ENCODE measurements at regions not wholly inside any gene's neighbourhood (a gene's known extent, or its start where the extent isn't known, plus 50 kb on each side); places are given as distances from the start of the nearest gene placed in this dataset.
"Not testable (repeated sequence)": the region's sequence is repeated elsewhere in the genome, so short reads cannot be mapped to it uniquely, and the experiment has no call there.

GRCh38 chr13:39918620-39919236 is 263.3 kb downstream of the COG6 start:
- Mint-ChIP-seq H3K4me3 (no peak overlapping the region), H3K27ac (no peak overlapping the region)
- intact Hi-C loops (cut with micrococcal nuclease) = no loop called here

GRCh38 chr13:39920613-39921012 is 265.2 kb downstream of the COG6 start:
- DNase-seq = no peak
- intact Hi-C loops (cut with micrococcal nuclease) = no loop called here
- H3K4me1 Mint-ChIP-seq = no peaks in the 10 kb centered on the region
- H3K4me3 Mint-ChIP-seq = no peak overlapping the region
- H3K9me3 Mint-ChIP-seq = peaks cover 21% of the 10 kb centered on the region
- H3K27me3 Mint-ChIP-seq = no peaks in the 10 kb centered on the region
- H3K36me3 Mint-ChIP-seq (ENCODE audit: low read depth) = peaks cover 4% of the 10 kb centered on the region
- H3K27ac Mint-ChIP-seq = no peak overlapping the region

More at GRCh38 chr13:39918620-39919236, 263.3 kb downstream of the COG6 start:
- H3K4me1 Mint-ChIP-seq = no peaks in the 10 kb centered on the region
- peaks cover 3% of the 10 kb centered on the region for H3K27me3 Mint-ChIP-seq
- H3K36me3 Mint-ChIP-seq (ENCODE audit: low read depth) = no peaks in the 10 kb centered on the region
- DNase-seq = no peak
- peaks cover 20% of the 10 kb centered on the region for H3K9me3 Mint-ChIP-seq

- no peak overlapping the region for H3K27ac Mint-ChIP-seq
- no peaks in the 10 kb centered on the region for H3K27me3 Mint-ChIP-seq
- peaks cover 18% of the 10 kb centered on the region for H3K9me3 Mint-ChIP-seq
- H3K36me3 Mint-ChIP-seq (ENCODE audit: low read depth) = peaks cover 6% of the 10 kb centered on the region
- intact Hi-C loops (cut with micrococcal nuclease) = no loop called here
- no peak overlapping the region for H3K4me3 Mint-ChIP-seq
- H3K4me1 Mint-ChIP-seq = peaks cover 14% of the 10 kb centered on the region
- no peak for DNase-seq
Measured at GRCh38 chr13:39926345-39926744, 270.9 kb downstream of the COG6 start.

- Mint-ChIP-seq H3K27me3 (no peaks in the 10 kb centered on the region), H3K36me3 (ENCODE audit: low read depth) (peaks cover 6% of the 10 kb centered on the region), H3K9me3 (peaks cover 13% of the 10 kb centered on the region), H3K4me3 (no peak overlapping the region), H3K4me1 (peaks cover 14% of the 10 kb centered on the region), H3K27ac (no peak overlapping the region)
- DNase-seq = no peak
- intact Hi-C loops (cut with micrococcal nuclease) = no loop called here
Measured at GRCh38 chr13:39928261-39928660, 272.8 kb downstream of the COG6 start.

DNA sequence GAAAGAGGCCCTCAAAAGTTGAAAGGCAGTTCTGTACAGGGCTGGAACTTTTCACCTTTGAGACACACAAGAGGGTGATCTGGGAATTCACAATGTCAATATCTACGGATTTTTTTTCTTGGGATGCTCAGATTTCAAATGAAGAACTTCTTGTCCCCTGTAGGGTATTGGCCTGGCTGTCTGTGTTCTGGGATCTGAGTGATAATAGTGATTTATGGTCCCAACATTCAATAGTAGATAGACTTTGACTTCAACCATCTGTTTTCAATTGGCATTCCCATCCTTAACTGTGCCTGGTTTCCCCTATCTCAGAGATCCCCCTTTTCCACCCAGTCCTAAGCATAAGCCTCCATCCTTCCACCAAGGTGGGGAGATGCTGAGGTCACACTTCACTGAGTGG is 274.1 kb downstream of the COG6 start:
- no peak for DNase-seq
- Mint-ChIP-seq H3K36me3 (ENCODE audit: low read depth) (peaks cover 6% of the 10 kb centered on the region), H3K4me1 (peaks cover 14% of the 10 kb centered on the region), H3K27me3 (no peaks in the 10 kb centered on the region), H3K27ac (no peak overlapping the region), H3K9me3 (peaks cover 13% of the 10 kb centered on the region), H3K4me3 (no peak overlapping the region)
- intact Hi-C loops (cut with micrococcal nuclease) = no loop called here

DNA sequence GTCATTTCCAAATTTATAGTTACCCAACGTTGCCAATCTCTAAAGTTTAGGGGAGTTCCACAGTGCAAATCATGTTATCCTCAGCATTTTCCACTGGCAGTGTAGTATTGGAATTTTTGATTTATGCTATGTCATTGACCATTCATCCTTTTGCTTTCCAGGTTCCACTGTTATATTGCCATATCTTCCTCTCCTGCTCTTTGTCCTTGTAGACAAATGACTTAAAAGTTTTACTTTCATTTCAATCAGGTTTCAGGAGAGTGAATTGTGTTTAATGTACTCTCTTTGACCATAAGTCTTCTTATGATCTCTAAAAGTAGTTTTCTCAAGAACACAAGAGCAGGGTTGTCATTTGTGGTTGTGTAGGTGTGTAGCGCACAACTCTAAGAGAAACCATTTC is 274.6 kb downstream of the COG6 start:
- Mint-ChIP-seq H3K9me3 (peaks cover 13% of the 10 kb centered on the region), H3K4me1 (peaks cover 15% of the 10 kb centered on the region), H3K36me3 (ENCODE audit: low read depth) (peaks cover 6% of the 10 kb centered on the region), H3K27ac (peak overlapping the region; percentile 35), H3K27me3 (no peaks in the 10 kb centered on the region), H3K4me3 (peak overlapping the region; percentile 21)
- DNase-seq = no peak
- intact Hi-C loops (cut with micrococcal nuclease) = no loop called here

DNA sequence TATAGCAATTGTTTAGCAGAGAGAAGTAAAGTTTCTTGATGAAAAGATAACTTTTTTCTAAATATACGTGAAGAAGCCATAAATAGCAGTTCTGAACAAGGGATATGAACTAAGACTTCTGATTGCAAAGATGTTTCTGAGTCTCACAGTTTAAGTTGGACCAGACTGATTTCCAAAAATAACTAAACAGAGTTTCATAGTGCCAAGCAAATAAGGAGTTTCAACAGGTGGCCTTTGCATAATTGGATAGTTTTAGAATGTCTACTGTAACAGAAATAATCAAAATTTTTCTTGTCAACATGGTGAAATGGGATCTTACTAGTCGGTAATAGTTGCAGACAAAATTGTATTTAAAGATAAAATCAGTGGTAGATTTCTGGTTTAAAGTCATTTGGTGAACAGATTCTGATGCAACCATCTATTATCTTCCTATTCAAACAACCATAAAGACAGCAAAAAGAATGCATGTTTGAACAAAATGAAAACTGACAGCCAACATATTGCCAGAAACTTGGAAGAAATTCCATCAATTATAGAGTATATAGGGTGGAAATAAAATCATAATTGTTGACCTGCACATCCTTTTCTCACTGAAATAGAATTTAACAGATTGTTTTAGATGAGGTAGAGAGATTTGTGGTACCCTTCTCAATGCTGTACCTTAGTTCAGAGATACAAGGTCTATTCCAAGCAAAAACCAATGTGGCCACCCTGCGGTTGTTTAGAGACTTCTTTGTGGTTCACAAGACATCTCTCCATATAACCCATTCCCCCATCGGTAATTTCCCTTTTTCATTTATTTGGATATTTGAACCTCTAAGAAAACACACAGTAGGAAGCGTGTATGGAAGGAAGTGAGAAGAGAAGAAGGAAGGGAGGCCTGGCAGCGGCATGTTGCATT is 275.3 kb downstream of the COG6 start:
- H3K27ac Mint-ChIP-seq = peak overlapping the region; percentile 35
- no peak overlapping the region for H3K4me3 Mint-ChIP-seq
- intact Hi-C loops (cut with micrococcal nuclease) = no loop called here
- peaks cover under 1% of the 10 kb centered on the region for H3K36me3 Mint-ChIP-seq (ENCODE audit: low read depth)
- peaks cover 8% of the 10 kb centered on the region for H3K9me3 Mint-ChIP-seq
- H3K4me1 Mint-ChIP-seq = peaks cover 18% of the 10 kb centered on the region
- DNase-seq = no peak
- no peaks in the 10 kb centered on the region for H3K27me3 Mint-ChIP-seq

GRCh38 chr13:39931505-39931904 is 276.0 kb downstream of the COG6 start:
- no peaks in the 10 kb centered on the region for H3K36me3 Mint-ChIP-seq (ENCODE audit: low read depth)
- H3K27ac Mint-ChIP-seq = no peak overlapping the region
- no peaks in the 10 kb centered on the region for H3K27me3 Mint-ChIP-seq
- intact Hi-C loops (cut with micrococcal nuclease) = no loop called here
- H3K4me1 Mint-ChIP-seq = peaks cover 18% of the 10 kb centered on the region
- H3K4me3 Mint-ChIP-seq = no peak overlapping the region
- H3K9me3 Mint-ChIP-seq = peaks cover 4% of the 10 kb centered on the region
- no peak for DNase-seq

GRCh38 chr13:39932514-39932913 is 277.1 kb downstream of the COG6 start:
- DNase-seq; H3K4me3 Mint-ChIP-seq; H3K27ac Mint-ChIP-seq; H3K9me3 Mint-ChIP-seq; intact Hi-C loops (cut with micrococcal nuclease); H3K36me3 Mint-ChIP-seq (ENCODE audit: low read depth); H3K27me3 Mint-ChIP-seq: not testable (repeated sequence)
- peaks cover 24% of the 10 kb centered on the region for H3K4me1 Mint-ChIP-seq

DNA sequence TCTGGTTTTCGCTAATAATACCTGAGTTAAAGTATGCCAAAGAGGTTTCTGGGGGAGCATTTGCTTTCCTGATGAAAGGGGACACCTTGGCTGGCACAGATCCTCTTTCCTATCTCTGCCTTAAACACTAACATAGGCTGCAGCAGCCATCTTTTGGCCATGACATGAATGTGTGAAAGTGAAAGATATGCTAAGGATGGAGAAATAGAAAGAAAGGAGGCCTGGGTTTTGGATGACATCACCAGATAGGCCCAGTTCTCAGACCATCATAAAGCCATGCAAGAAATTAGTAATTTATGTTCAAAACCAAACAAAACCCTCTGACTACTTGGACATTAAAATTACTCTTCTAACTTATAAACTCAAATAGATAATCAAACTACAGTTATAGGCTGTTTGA is 279.7 kb downstream of the COG6 start:
- Mint-ChIP-seq H3K36me3 (ENCODE audit: low read depth) (no peaks in the 10 kb centered on the region), H3K9me3 (peaks cover 4% of the 10 kb centered on the region), H3K4me3 (no peak overlapping the region), H3K4me1 (peaks cover 20% of the 10 kb centered on the region), H3K27me3 (peaks cover under 1% of the 10 kb centered on the region), H3K27ac (no peak overlapping the region)
- intact Hi-C loops (cut with micrococcal nuclease) = no loop called here
- no peak for DNase-seq

GRCh38 chr13:39938596-39938995 is 283.1 kb downstream of the COG6 start:
- no peaks in the 10 kb centered on the region for H3K36me3 Mint-ChIP-seq (ENCODE audit: low read depth)
- intact Hi-C loops (cut with micrococcal nuclease) = no loop called here
- H3K4me1 Mint-ChIP-seq = peaks cover 20% of the 10 kb centered on the region
- H3K27me3 Mint-ChIP-seq = peaks cover 1% of the 10 kb centered on the region
- no peak for DNase-seq
- no peak overlapping the region for H3K4me3 Mint-ChIP-seq
- no peak overlapping the region for H3K27ac Mint-ChIP-seq
- H3K9me3 Mint-ChIP-seq = no peaks in the 10 kb centered on the region

GRCh38 chr13:39941236-39941635 is 285.8 kb downstream of the COG6 start:
- no peak for DNase-seq
- H3K4me3 Mint-ChIP-seq = no peak overlapping the region
- intact Hi-C loops (cut with micrococcal nuclease) = loop anchor here (5.0 kb wide), 4 partner anchors 119 to 836 kb away; no protein-coding TSS in a partner anchor
- H3K36me3 Mint-ChIP-seq (ENCODE audit: low read depth) = no peaks in the 10 kb centered on the region
- peaks cover 6% of the 10 kb centered on the region for H3K9me3 Mint-ChIP-seq
- peaks cover 1% of the 10 kb centered on the region for H3K27me3 Mint-ChIP-seq
- H3K27ac Mint-ChIP-seq = no peak overlapping the region
- peaks cover 19% of the 10 kb centered on the region for H3K4me1 Mint-ChIP-seq

DNA sequence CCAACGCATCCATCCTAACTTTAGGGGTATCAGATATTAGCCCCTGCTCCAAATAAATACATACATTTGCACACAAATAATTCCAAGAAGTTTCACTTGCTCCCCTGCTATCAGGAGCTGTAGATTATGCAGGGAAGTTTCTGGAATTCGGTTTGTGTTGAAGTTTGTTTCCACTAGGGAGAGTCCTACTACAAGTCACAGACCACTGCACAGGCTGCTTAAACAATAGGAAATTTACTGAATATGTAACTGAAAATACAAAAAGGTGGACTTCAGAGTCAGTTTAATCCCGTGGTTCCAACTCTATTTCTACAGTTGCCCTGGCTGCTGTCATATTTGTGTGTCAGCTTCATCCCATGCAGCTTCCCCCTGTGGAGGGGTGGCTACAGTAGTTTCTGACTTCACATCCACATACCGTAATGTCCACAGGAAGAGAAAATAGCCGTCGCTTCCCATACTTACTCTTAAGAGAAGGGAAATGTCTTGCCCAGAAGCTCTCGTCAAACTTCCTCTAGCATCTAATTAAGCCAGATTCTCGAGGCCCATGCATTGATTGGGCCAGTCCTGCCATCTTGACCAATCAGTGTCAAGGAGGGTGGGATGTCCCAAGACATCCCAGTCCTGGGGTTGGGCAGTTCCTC is 286.6 kb downstream of the COG6 start:
- DNase-seq = no peak
- peaks cover 9% of the 10 kb centered on the region for H3K9me3 Mint-ChIP-seq
- H3K36me3 Mint-ChIP-seq (ENCODE audit: low read depth) = no peaks in the 10 kb centered on the region
- no peak overlapping the region for H3K27ac Mint-ChIP-seq
- H3K4me3 Mint-ChIP-seq = no peak overlapping the region
- H3K4me1 Mint-ChIP-seq = peaks cover 15% of the 10 kb centered on the region
- intact Hi-C loops (cut with micrococcal nuclease) = loop anchor here (2.0 to 5.0 kb wide), 7 partner anchors 85 to 835 kb away; no protein-coding TSS in a partner anchor
- peaks cover 1% of the 10 kb centered on the region for H3K27me3 Mint-ChIP-seq

Data from activated CD4-positive, alpha-beta T cell treated with anti-CD3 and anti-CD28 coated beads, Interleukin-2, amount 10 ng/mL, durations not matched to agents 24 days and 14 days (primary cell).